ENCODE measurements at regions not wholly inside any gene's neighbourhood (a gene's known extent, or its start where the extent isn't known, plus 50 kb on each side); places are given as distances from the start of the nearest gene placed in this dataset.

DNA sequence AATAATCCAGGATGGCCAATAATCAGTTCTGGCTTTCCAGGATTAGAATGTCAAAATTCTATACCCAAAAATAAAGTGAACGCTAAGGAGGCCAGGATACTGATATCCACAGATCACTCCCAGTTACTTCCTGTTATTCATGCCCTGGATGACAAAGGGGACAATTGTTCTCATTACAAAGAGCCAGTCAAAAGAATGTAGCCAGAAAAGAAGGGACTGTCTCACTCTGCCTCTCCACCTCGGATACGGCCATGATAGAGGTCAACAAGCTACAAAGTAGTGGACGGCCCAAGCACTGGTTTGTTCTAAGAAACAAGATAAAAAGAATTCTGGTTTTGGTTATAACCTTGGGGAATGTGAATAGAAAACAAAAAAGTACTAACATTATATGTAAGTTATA, 116.1 kb upstream of the ATF7IP start:
- TF ChIP-seq EZH2 (IDR thresholded peaks at IDR 0.05; ENCODE audit: low read length, unreplicated experiment) = no peak
- TF ChIP-seq, protein P1, sequence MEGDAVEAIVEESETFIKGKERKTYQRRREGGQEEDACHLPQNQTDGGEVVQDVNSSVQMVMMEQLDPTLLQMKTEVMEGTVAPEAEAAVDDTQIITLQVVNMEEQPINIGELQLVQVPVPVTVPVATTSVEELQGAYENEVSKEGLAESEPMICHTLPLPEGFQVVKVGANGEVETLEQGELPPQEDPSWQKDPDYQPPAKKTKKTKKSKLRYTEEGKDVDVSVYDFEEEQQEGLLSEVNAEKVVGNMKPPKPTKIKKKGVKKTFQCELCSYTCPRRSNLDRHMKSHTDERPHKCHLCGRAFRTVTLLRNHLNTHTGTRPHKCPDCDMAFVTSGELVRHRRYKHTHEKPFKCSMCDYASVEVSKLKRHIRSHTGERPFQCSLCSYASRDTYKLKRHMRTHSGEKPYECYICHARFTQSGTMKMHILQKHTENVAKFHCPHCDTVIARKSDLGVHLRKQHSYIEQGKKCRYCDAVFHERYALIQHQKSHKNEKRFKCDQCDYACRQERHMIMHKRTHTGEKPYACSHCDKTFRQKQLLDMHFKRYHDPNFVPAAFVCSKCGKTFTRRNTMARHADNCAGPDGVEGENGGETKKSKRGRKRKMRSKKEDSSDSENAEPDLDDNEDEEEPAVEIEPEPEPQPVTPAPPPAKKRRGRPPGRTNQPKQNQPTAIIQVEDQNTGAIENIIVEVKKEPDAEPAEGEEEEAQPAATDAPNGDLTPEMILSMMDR (conservative IDR thresholded peaks at IDR 0.05; ENCODE audit: low read depth, low read length) = no peak
